Ovary (tissue), 7 donors: ENCODE measurements at regions not wholly inside any gene's neighbourhood (a gene's known extent, or its start where the extent isn't known, plus 50 kb on each side); places are given as distances from the start of the nearest gene placed in this dataset.

ENCODE experiments used
- DNase-seq, 5 donors: peaks; one replicate each; pipeline ENCODE4 v3.0.0-alpha.2; 2019 to 2020
- H3K27ac ChIP-seq, 2 donors: fragments of 200-600 bp; one replicate each; pipeline versions ENCODE4 v1.5.1 to v1.8.0; 2019 to 2022
- H3K27me3 ChIP-seq: fragments of 200-600 bp; one replicate; pipeline ENCODE4 v1.8.0; 2022
- H3K36me3 ChIP-seq: fragments of 200-600 bp; sonication (generic); one replicate; pipeline ENCODE4 v1.5.1; 2019
- H3K4me1 ChIP-seq: one replicate; pipeline ENCODE4 v1.8.1; 2013; ENCODE audit warnings: mild to moderate bottlenecking, moderate library complexity; ENCODE audit not compliant: insufficient read depth
- H3K4me3 ChIP-seq: fragments of 200-600 bp; sonication (generic); one replicate; pipeline ENCODE4 v1.5.1; 2017
- H3K9me3 ChIP-seq, 2 donors: fragments of 200-600 bp in 1 of 2; sonication (generic) in 1 of 2; one replicate each; pipeline versions ENCODE4 v1.5.1 to v1.8.1; 2013 to 2019; ENCODE audit warnings: mild to moderate bottlenecking in 1 of 2, moderate library complexity in 1 of 2
- CTCF ChIP-seq, 3 donors: fragments of 450-650 bp in 2 of 3; fragments of 200-600 bp in 1 of 3; IDR thresholded peaks; one replicate each; pipeline versions ENCODE4 v1.5.1 to v1.8.0; 2016 to 2022; ENCODE audit warnings: antibody characterized with exemption in 3 of 3, mild to moderate bottlenecking in 1 of 3
- EP300 ChIP-seq: sonication (generic); formaldehyde crosslinking; IDR thresholded peaks from one replicate; pipeline ENCODE4 v1.6.1; 2017; ENCODE audit warnings: antibody characterized with exemption
- POLR2A ChIP-seq: fragments of 450-650 bp; IDR thresholded peaks from one replicate; pipeline ENCODE4 v1.6.1; 2017; ENCODE audit warnings: antibody characterized with exemption, mild to moderate bottlenecking, moderate library complexity
- WGBS, 3 donors: extraction: QIAGEN DNeasy Blood & Tissue Kit in 1 of 3; methylation state at CpG; one replicate each; pipeline versions ENCODE4 v1.1.5 to v1.1.7; 2013 to 2017; 5-methylcytosine and 5-hydroxymethylcytosine counted together
- intact Hi-C, 4 donors: fragments of 100-400 bp; cut with DNase I; formaldehyde crosslinking; loops; one replicate each; pipeline versions ENCODE4 v1.11.0 to v1.15.1; 2022 to 2023
- donor health status: DM: no; HTN: no; CAD: no; lungs with moderate emphysema.
- donor health status: DM: no; HTN: no; CAD: no.
- donor health status: Bipolar disorder and iron deficiency.
- donor health status: DM: no; HTN: no; CAD: no.
- donor health status: DM: yes; HTN: yes; CAD: no.

GRCh38 chr2:67039517-67040103 is 357.5 kb upstream of the ETAA1 start:
- Histone ChIP-seq H3K4me1 (no peaks in the 10 kb centered on the region), H3K4me3 (no peak overlapping the region), H3K27me3 (no peaks in the 10 kb centered on the region), H3K9me3 (no peaks in the 10 kb centered on the region), H3K27ac (no peak overlapping the region), H3K36me3 (no peaks in the 10 kb centered on the region)
- TF ChIP-seq POLR2A: no peak
- TF ChIP-seq EP300: no peak
- TF ChIP-seq CTCF (IDR thresholded peaks at IDR 0.05): no peak
- intact Hi-C loops: no loop called here
- DNase-seq: no peak
- WGBS, 3 donors: 30 to 37% (median 34%) methylated on average over 2 of the region's 2 CpGs

DNA sequence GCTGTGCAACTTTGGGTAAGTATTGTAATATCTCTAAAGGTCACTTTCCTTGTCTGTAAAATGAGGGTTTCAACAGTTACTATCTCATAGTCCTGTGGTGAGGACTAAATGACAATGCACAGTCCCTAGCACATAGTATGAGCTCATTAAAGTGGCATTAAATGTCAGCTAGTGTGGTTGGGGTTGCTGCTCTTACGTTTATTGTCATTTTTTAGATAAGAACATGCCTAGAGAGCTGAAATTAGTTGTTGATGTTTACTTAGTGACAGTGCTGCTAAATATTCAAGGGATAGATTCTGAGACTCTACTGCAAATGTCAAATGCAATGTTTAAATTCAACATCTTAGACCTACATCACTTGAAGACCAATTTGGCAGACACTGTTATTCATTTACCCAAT is 356.1 kb upstream of the ETAA1 start:
- TF ChIP-seq CTCF (IDR thresholded peaks at IDR 0.05): no peak
- no peak for TF ChIP-seq POLR2A
- TF ChIP-seq EP300: no peak
- Histone ChIP-seq H3K27ac (no peak overlapping the region), H3K4me3 (no peak overlapping the region), H3K9me3 (no peaks in the 10 kb centered on the region), H3K27me3 (no peaks in the 10 kb centered on the region), H3K4me1 (no peaks in the 10 kb centered on the region), H3K36me3 (no peaks in the 10 kb centered on the region)
- WGBS, 3 donors: 45 to 72% (median 54%) methylated on average over 1 of the region's 1 CpG
- no peak for DNase-seq
- intact Hi-C loops: no loop called here

- no peaks in the 10 kb centered on the region for H3K36me3 ChIP-seq
- no peak overlapping the region for H3K4me3 ChIP-seq
- H3K9me3 ChIP-seq: no peaks in the 10 kb centered on the region
- no peak overlapping the region for H3K27ac ChIP-seq
- TF ChIP-seq EP300: no peak
- TF ChIP-seq CTCF (IDR thresholded peaks at IDR 0.05): no peak
- no peak for TF ChIP-seq POLR2A
- H3K4me1 ChIP-seq: no peaks in the 10 kb centered on the region
- WGBS, 3 donors: 92 to 98% (median 97%) methylated on average over 3 of the region's 3 CpGs
- intact Hi-C loops: no loop called here
- no peak for DNase-seq
- no peaks in the 10 kb centered on the region for H3K27me3 ChIP-seq
These were observed 353.2 kb upstream of the ETAA1 start for GRCh38 chr2:67043781-67044478.

DNA sequence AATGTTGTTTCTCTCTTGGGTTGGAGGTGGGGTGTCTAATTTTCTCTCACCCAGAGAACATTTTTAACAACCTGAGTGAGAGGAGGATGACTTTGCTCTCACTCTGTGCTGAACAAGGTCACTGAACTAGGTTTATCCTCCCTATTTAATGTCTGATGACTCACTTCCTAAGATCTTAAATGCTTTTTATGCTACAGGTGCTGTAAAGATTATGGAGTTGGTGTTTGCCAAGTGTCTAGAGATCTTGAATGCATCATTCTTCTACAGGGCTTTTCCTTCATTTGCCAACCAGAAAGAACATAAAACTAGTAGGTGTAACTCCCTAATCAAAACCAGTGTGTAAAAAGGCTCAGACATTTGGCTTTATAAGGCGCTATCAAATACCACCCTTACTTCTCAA is 350.5 kb upstream of the ETAA1 start:
- intact Hi-C loops: no loop called here
- DNase-seq: no peak
- TF ChIP-seq POLR2A: no peak
- TF ChIP-seq CTCF (IDR thresholded peaks at IDR 0.05): no peak
- no peak for TF ChIP-seq EP300

More for the DNA sequence above, 350.5 kb upstream of the ETAA1 start:
- Histone ChIP-seq H3K9me3 (no peaks in the 10 kb centered on the region), H3K27me3 (no peaks in the 10 kb centered on the region), H3K4me1 (no peaks in the 10 kb centered on the region), H3K4me3 (no peak overlapping the region), H3K36me3 (no peaks in the 10 kb centered on the region), H3K27ac (no peak overlapping the region)
- WGBS, 3 donors: 86 to 100% (median 93%) methylated on average over 1 of the region's 1 CpG
